HEK293 (cell line): ENCODE measurements at regions not wholly inside any gene's neighbourhood (a gene's known extent, or its start where the extent isn't known, plus 50 kb on each side); places are given as distances from the start of the nearest gene placed in this dataset.

Experiments used
- CTCF ChIA-PET: fragments of 350-600 bp; formaldehyde crosslinking; extraction: SDS; loops from one replicate; lab custom pipeline; 2021; ENCODE audit warnings: antibody characterized with exemption; lab: Yijun Ruan, JAX
- POLR2A ChIA-PET: fragments of 300-600 bp; formaldehyde crosslinking; extraction: SDS; loops from one replicate; lab custom pipeline; 2020; ENCODE audit warnings: antibody characterized with exemption, inconsistent platforms; lab: Yijun Ruan, JAX
- H3K27ac ChIP-seq: fragments of 200-500 bp; sonication (Bioruptor generic); 2 replicates; pipeline ENCODE4 v1.5.1; 2014; ENCODE audit warnings: low read depth, low read length, control low read depth, inconsistent platforms; ENCODE audit errors: extremely low read depth
- H3K36me3 ChIP-seq, 2 experiments: fragments of 200-500 bp in 1 of 2; sonication (Bioruptor generic) in 1 of 2; 1 replicate in 1 of 2; 2 replicates in 1 of 2; pipeline ENCODE4 v1.5.1; 2014 to 2017; ENCODE audit warnings: inconsistent platforms in 2 of 2, low read length in 2 of 2; ENCODE audit not compliant: control insufficient read depth in 2 of 2, insufficient read depth in 1 of 2
- H3K4me1 ChIP-seq: fragments of 200-500 bp; sonication (Bioruptor generic); 2 replicates; pipeline ENCODE4 v1.5.1; 2014; ENCODE audit warnings: mild to moderate bottlenecking, low read length, inconsistent platforms; ENCODE audit not compliant: control insufficient read depth, insufficient read depth
- H3K4me3 ChIP-seq: 2 replicates; pipeline ENCODE4 v1.5.1; 2011; ENCODE audit warnings: low read depth, mild to moderate bottlenecking, control low read depth, low read length, moderate library complexity
- H3K9me3 ChIP-seq: fragments of 200-500 bp; sonication (Bioruptor generic); 2 replicates; pipeline ENCODE4 v1.5.1; 2014; ENCODE audit warnings: low read depth, low read length, inconsistent platforms; ENCODE audit not compliant: control insufficient read depth, insufficient read depth
- ATF2 ChIP-seq: fragments of 450-650 bp; formaldehyde crosslinking; IDR thresholded peaks from 2 replicates; pipeline ENCODE4 v1.5.1; 2016; ENCODE audit warnings: missing biosample characterization, missing genetic modification characterization, low read depth
- KLF7 ChIP-seq: fragments of 450-650 bp; formaldehyde crosslinking; IDR thresholded peaks from 2 replicates; pipeline ENCODE4 v1.5.1; 2016; ENCODE audit warnings: missing biosample characterization, missing genetic modification characterization, borderline replicate concordance
- MYNN ChIP-seq: fragments of 450-650 bp; formaldehyde crosslinking; IDR thresholded peaks from 2 replicates; pipeline ENCODE4 v1.5.1; 2016; ENCODE audit warnings: missing biosample characterization, missing genetic modification characterization, borderline replicate concordance
- MZF1 ChIP-seq: fragments of 450-650 bp; formaldehyde crosslinking; IDR thresholded peaks from 2 replicates; pipeline ENCODE4 v1.5.1; 2017; ENCODE audit warnings: missing biosample characterization, missing genetic modification characterization, borderline replicate concordance
- OSR2 ChIP-seq: fragments of 450-650 bp; formaldehyde crosslinking; IDR thresholded peaks from 2 replicates; pipeline ENCODE4 v1.5.1; 2016; ENCODE audit warnings: missing biosample characterization, missing genetic modification characterization
- PRDM2 ChIP-seq: fragments of 450-650 bp; formaldehyde crosslinking; IDR thresholded peaks from 2 replicates; pipeline ENCODE4 v1.5.1; 2016; ENCODE audit warnings: missing biosample characterization, missing genetic modification characterization, borderline replicate concordance
- SP3 ChIP-seq: fragments of 450-650 bp; formaldehyde crosslinking; IDR thresholded peaks from 2 replicates; pipeline ENCODE4 v1.5.1; 2016; ENCODE audit warnings: missing biosample characterization, missing genetic modification characterization
- TRIM28 ChIP-seq: IDR thresholded peaks from 2 replicates; pipeline ENCODE4 v1.6.1; 2011; ENCODE audit warnings: low read length, control low read depth, borderline replicate concordance
- WT1 ChIP-seq: fragments of 450-650 bp; formaldehyde crosslinking; IDR thresholded peaks from 2 replicates; pipeline ENCODE4 v1.5.1; 2016; ENCODE audit warnings: missing biosample characterization, missing genetic modification characterization
- ZBTB6 ChIP-seq: fragments of 450-650 bp; formaldehyde crosslinking; IDR thresholded peaks from 2 replicates; pipeline ENCODE4 v1.5.1; 2017; ENCODE audit warnings: missing biosample characterization, missing genetic modification characterization
- ZNF114 ChIP-seq: fragments of 450-650 bp; formaldehyde crosslinking; IDR thresholded peaks from 2 replicates; pipeline ENCODE4 v1.5.0; 2017; ENCODE audit warnings: missing biosample characterization, missing genetic modification characterization
- ZNF138 ChIP-seq: fragments of 450-650 bp; formaldehyde crosslinking; IDR thresholded peaks from 2 replicates; pipeline ENCODE4 v1.5.1; 2016; ENCODE audit warnings: missing biosample characterization, missing genetic modification characterization, borderline replicate concordance
- ZNF16 ChIP-seq: fragments of 450-650 bp; formaldehyde crosslinking; IDR thresholded peaks from 2 replicates; pipeline ENCODE4 v1.5.1; 2016; ENCODE audit warnings: low read depth, missing biosample characterization, missing genetic modification characterization
- ZNF18 ChIP-seq: fragments of 450-650 bp; formaldehyde crosslinking; IDR thresholded peaks from 2 replicates; pipeline ENCODE4 v1.5.1; 2016; ENCODE audit warnings: missing biosample characterization, missing genetic modification characterization
- ZNF221 ChIP-seq: fragments of 450-650 bp; formaldehyde crosslinking; IDR thresholded peaks from 2 replicates; pipeline ENCODE4 v1.5.1; 2017; ENCODE audit warnings: missing biosample characterization, missing genetic modification characterization, borderline replicate concordance
- ZNF239 ChIP-seq: fragments of 450-650 bp; formaldehyde crosslinking; IDR thresholded peaks from 2 replicates; pipeline ENCODE4 v1.5.1; 2016; ENCODE audit warnings: missing biosample characterization, missing genetic modification characterization
- ZNF248 ChIP-seq: fragments of 450-650 bp; formaldehyde crosslinking; IDR thresholded peaks from 2 replicates; pipeline ENCODE4 v1.5.1; 2017; ENCODE audit warnings: missing biosample characterization, missing genetic modification characterization
- ZNF311 ChIP-seq: fragments of 450-650 bp; formaldehyde crosslinking; IDR thresholded peaks from 2 replicates; pipeline ENCODE4 v1.5.1; 2017; ENCODE audit warnings: missing biosample characterization, missing genetic modification characterization, borderline replicate concordance
- ZNF398 ChIP-seq: fragments of 450-650 bp; formaldehyde crosslinking; IDR thresholded peaks from 2 replicates; pipeline ENCODE4 v1.5.1; 2017; ENCODE audit warnings: missing biosample characterization, missing genetic modification characterization
- ZNF544 ChIP-seq: fragments of 450-650 bp; formaldehyde crosslinking; IDR thresholded peaks from 2 replicates; pipeline ENCODE4 v1.5.0; 2017; ENCODE audit warnings: missing biosample characterization, missing genetic modification characterization
- ZNF549 ChIP-seq: fragments of 450-650 bp; IDR thresholded peaks from 2 replicates; pipeline ENCODE4 v1.5.1; 2018; ENCODE audit warnings: missing biosample characterization, missing genetic modification characterization, mild to moderate bottlenecking, inconsistent platforms, moderate library complexity
- ZNF621 ChIP-seq: fragments of 450-650 bp; formaldehyde crosslinking; IDR thresholded peaks from 2 replicates; pipeline ENCODE4 v1.5.1; 2017; ENCODE audit warnings: missing biosample characterization, missing genetic modification characterization
- ZNF664 ChIP-seq: fragments of 450-650 bp; formaldehyde crosslinking; IDR thresholded peaks from 2 replicates; pipeline ENCODE4 v1.5.1; 2016; ENCODE audit warnings: missing biosample characterization, missing genetic modification characterization
- ZNF768 ChIP-seq: fragments of 450-650 bp; formaldehyde crosslinking; IDR thresholded peaks from 2 replicates; pipeline ENCODE4 v1.5.1; 2018; ENCODE audit warnings: missing biosample characterization, mild to moderate bottlenecking, missing genetic modification characterization
- ZSCAN16 ChIP-seq: fragments of 450-650 bp; formaldehyde crosslinking; IDR thresholded peaks from 2 replicates; pipeline ENCODE4 v1.5.1; 2016; ENCODE audit warnings: missing biosample characterization, missing genetic modification characterization

- ChIA-PET POLR2A (no interaction called here), CTCF (interaction anchor here (1.3 kb wide), 1 partner anchor 41 kb away, joined by 3 read pairs; no protein-coding TSS in a partner anchor)
- H3K4me1 ChIP-seq = no peaks in the 10 kb centered on the region
- H3K4me3 ChIP-seq = no peak overlapping the region
- TF ChIP-seq ZBTB6 (tag by site-specific recombination) (no peak), ZNF398 (tag by site-specific recombination) (no peak), ZNF138 (no peak), ATF2 (no peak), ZNF248 (tag by site-specific recombination) (no peak), ZNF114 (no peak), ZSCAN16 (tag by site-specific recombination) (no peak), KLF7 (tag by site-specific recombination) (no peak), ZNF768 (tag by site-specific recombination) (no peak), PRDM2 (tag by site-specific recombination) (no peak)
- H3K27ac ChIP-seq = no peak overlapping the region
- no peaks in the 10 kb centered on the region for H3K36me3 ChIP-seq
- H3K9me3 ChIP-seq = no peaks in the 10 kb centered on the region
These were observed 65.5 kb upstream of the ROPN1 start for GRCh38 chr3:124057420-124057819.

- H3K4me3 ChIP-seq = no peak overlapping the region
- POLR2A ChIA-PET = no interaction called here
- H3K4me1 ChIP-seq = no peaks in the 10 kb centered on the region
- CTCF ChIA-PET = interaction anchor here (0.7 kb wide), 1 partner anchor 35 kb away, joined by 3 read pairs; no protein-coding TSS in a partner anchor
- H3K27ac ChIP-seq = no peak overlapping the region
- no peaks in the 10 kb centered on the region for H3K36me3 ChIP-seq
- no peaks in the 10 kb centered on the region for H3K9me3 ChIP-seq
- TF ChIP-seq WT1 (tag by site-specific recombination) (no peak), ZNF18 (tag by site-specific recombination) (no peak), TRIM28 (no peak), ZNF664 (tag by site-specific recombination) (no peak), SP3 (no peak), ZNF239 (tag by site-specific recombination) (no peak), ZNF311 (tag by site-specific recombination) (no peak), ZNF621 (tag by site-specific recombination) (no peak), MZF1 (tag by site-specific recombination) (no peak), ZNF544 (tag by site-specific recombination) (no peak), ZNF221 (no peak), OSR2 (tag by site-specific recombination) (no peak), ZNF549 (tag by site-specific recombination) (no peak), MYNN (tag by site-specific recombination) (no peak), ZNF16 (tag by site-specific recombination) (no peak)
These were observed 67.7 kb upstream of the ROPN1 start for GRCh38 chr3:124059580-124059979.
